OCI-LY1 (cell line): ENCODE measurements at regions not wholly inside any gene's neighbourhood (a gene's known extent, or its start where the extent isn't known, plus 50 kb on each side); places are given as distances from the start of the nearest gene placed in this dataset.

ENCODE experiments used
- H2AFZ ChIP-seq: fragments of 200-600 bp; sonication (generic), shearing (Covaris generic); 2 replicates; pipeline ENCODE4 v1.6.0; 2014; ENCODE audit warnings: antibody characterized with exemption, mild to moderate bottlenecking, low read length
- H3F3A ChIP-seq: fragments of 200-600 bp; sonication (generic), shearing (Covaris generic); 2 replicates; pipeline ENCODE4 v1.6.0; 2014; ENCODE audit warnings: mild to moderate bottlenecking, antibody characterized with exemption, low read length, moderate library complexity; ENCODE audit not compliant: insufficient read depth
- H3K27ac ChIP-seq: fragments of 200-600 bp; sonication (generic); 2 replicates; pipeline ENCODE4 v1.5.1; 2014; ENCODE audit warnings: low read length, mixed run types, mild to moderate bottlenecking, low read depth; ENCODE audit not compliant: poor library complexity, severe bottlenecking
- H3K27me3 ChIP-seq: fragments of 200-600 bp; sonication (generic); 2 replicates; pipeline ENCODE4 v1.6.0; 2014; ENCODE audit warnings: antibody characterized with exemption, mild to moderate bottlenecking, low read length, moderate library complexity; ENCODE audit not compliant: insufficient read depth
- H3K36me3 ChIP-seq: fragments of 200-600 bp; sonication (generic); 2 replicates; pipeline ENCODE4 v1.6.1; 2014; ENCODE audit warnings: mild to moderate bottlenecking, antibody characterized with exemption, low read length, moderate library complexity, mixed read lengths; ENCODE audit not compliant: insufficient read depth
- H3K4me1 ChIP-seq: fragments of 200-600 bp; sonication (generic); 2 replicates; pipeline ENCODE4 v1.5.1; 2014; ENCODE audit warnings: mild to moderate bottlenecking, low read length, moderate library complexity; ENCODE audit not compliant: insufficient read depth, severe bottlenecking
- H3K4me2 ChIP-seq: fragments of 200-600 bp; sonication (generic), shearing (Covaris generic); 2 replicates; pipeline ENCODE4 v1.6.1; 2014; ENCODE audit warnings: low read length
- H3K4me3 ChIP-seq: fragments of 200-600 bp; sonication (generic); 2 replicates; pipeline ENCODE4 v1.5.1; 2014; ENCODE audit warnings: low read length, low read depth, mild to moderate bottlenecking, mixed read lengths; ENCODE audit not compliant: poor library complexity, severe bottlenecking
- H3K79me2 ChIP-seq: fragments of 200-600 bp; shearing (Covaris generic); 2 replicates; pipeline ENCODE4 v1.6.1; 2016; ENCODE audit warnings: mixed run types, low read length, mixed read lengths; ENCODE audit not compliant: insufficient read depth
- H3K9ac ChIP-seq: fragments of 200-600 bp; sonication (generic), shearing (Covaris generic); 2 replicates; pipeline ENCODE4 v1.6.1; 2014; ENCODE audit warnings: mild to moderate bottlenecking, low read length, mixed read lengths
- H3K9me2 ChIP-seq: fragments of 200-600 bp; sonication (generic), shearing (Covaris generic); 2 replicates; pipeline ENCODE4 v1.6.1; 2014; ENCODE audit warnings: low read depth, mild to moderate bottlenecking, low read length, mixed read lengths
- H3K9me3 ChIP-seq: fragments of 200-600 bp; shearing (Covaris generic); 2 replicates; pipeline ENCODE4 v1.6.1; 2014; ENCODE audit warnings: low read length, mixed read lengths
- H4K20me1 ChIP-seq: fragments of 200-600 bp; sonication (generic), shearing (Covaris generic); 2 replicates; pipeline ENCODE4 v1.6.0; 2016; ENCODE audit warnings: mild to moderate bottlenecking, low read length; ENCODE audit not compliant: insufficient read depth
- CTCF ChIP-seq: fragments of 200-600 bp; sonication (generic), shearing (Covaris generic); IDR thresholded peaks from 2 replicates; pipeline ENCODE4 v1.5.1; 2017; ENCODE audit warnings: mild to moderate bottlenecking, antibody characterized with exemption, low read length, moderate library complexity, mixed read lengths
- EZH2 ChIP-seq: fragments of 200-600 bp; sonication (generic), shearing (Covaris generic); IDR thresholded peaks from 2 replicates; pipeline ENCODE4 v1.8.0; 2017; ENCODE audit warnings: borderline replicate concordance, mixed run types, mild to moderate bottlenecking, antibody characterized with exemption, low read length, moderate library complexity, mixed read lengths

GRCh38 chr1:217026531-217026930 is 303.3 kb upstream of the ESRRG start:
- Histone ChIP-seq H3F3A (no peaks in the 10 kb centered on the region), H3K4me3 (no peak overlapping the region), H3K27ac (no peak overlapping the region), H3K9ac (no peak overlapping the region), H3K27me3 (no peaks in the 10 kb centered on the region), H3K4me1 (peaks cover 17% of the 10 kb centered on the region), H3K4me2 (no peak overlapping the region), H3K9me2 (no peaks in the 10 kb centered on the region), H3K36me3 (no peaks in the 10 kb centered on the region), H2AFZ (no peak overlapping the region), H3K79me2 (no peaks in the 10 kb centered on the region), H3K9me3 (no peaks in the 10 kb centered on the region), H4K20me1 (no peaks in the 10 kb centered on the region)
- TF ChIP-seq CTCF (no peak), EZH2 (no peak)

GRCh38 chr1:217025381-217025780 is 302.2 kb upstream of the ESRRG start:
- Histone ChIP-seq H4K20me1 (no peaks in the 10 kb centered on the region), H3K4me3 (no peak overlapping the region), H3K9me2 (no peaks in the 10 kb centered on the region), H3K27me3 (no peaks in the 10 kb centered on the region), H3K4me2 (no peak overlapping the region), H3K9ac (no peak overlapping the region), H3K27ac (no peak overlapping the region), H2AFZ (no peak overlapping the region), H3F3A (no peaks in the 10 kb centered on the region), H3K4me1 (peaks cover 17% of the 10 kb centered on the region), H3K9me3 (no peaks in the 10 kb centered on the region), H3K79me2 (no peaks in the 10 kb centered on the region), H3K36me3 (no peaks in the 10 kb centered on the region)
- TF ChIP-seq EZH2 (no peak), CTCF (no peak)

- no peak overlapping the region for H3K9ac ChIP-seq
- no peak for TF ChIP-seq CTCF
- TF ChIP-seq EZH2 = no peak
These were observed 301.7 kb upstream of the ESRRG start for GRCh38 chr1:217024911-217025310.

More at GRCh38 chr1:217024911-217025310, 301.7 kb upstream of the ESRRG start:
- Histone ChIP-seq H3F3A (no peaks in the 10 kb centered on the region), H3K9me2 (no peaks in the 10 kb centered on the region), H3K4me1 (peaks cover 17% of the 10 kb centered on the region), H3K36me3 (no peaks in the 10 kb centered on the region), H3K79me2 (no peaks in the 10 kb centered on the region), H3K27ac (no peak overlapping the region), H3K4me2 (no peak overlapping the region), H3K27me3 (no peaks in the 10 kb centered on the region), H3K9me3 (no peaks in the 10 kb centered on the region), H3K4me3 (no peak overlapping the region), H2AFZ (no peak overlapping the region), H4K20me1 (no peaks in the 10 kb centered on the region)
